Keratinocyte (primary cell): ENCODE measurements at regions not wholly inside any gene's neighbourhood (a gene's known extent, or its start where the extent isn't known, plus 50 kb on each side); places are given as distances from the start of the nearest gene placed in this dataset.

Experiments
- DNase-seq: peaks from one replicate; pipeline ENCODE4 v3.0.0-alpha.2; 2011; ENCODE audit warnings: low read depth, missing footprints, low spot score
- FAIRE-seq: peaks from 2 replicates; lab custom pipeline; 2011; peaks lifted over from hg19 to GRCh38; lab: Jason Lieb, UNC
- H2AFZ ChIP-seq: 2 replicates; pipeline ENCODE4 v1.6.0; 2012; ENCODE audit warnings: low read length, control low read depth, inconsistent platforms; ENCODE audit not compliant: control insufficient read depth
- H3K27ac ChIP-seq: 2 replicates; pipeline ENCODE4 v1.5.1; 2011; ENCODE audit warnings: low read length; ENCODE audit not compliant: control insufficient read depth, insufficient read depth
- H3K27me3 ChIP-seq: 3 replicates; pipeline ENCODE4 v1.6.0; 2011; ENCODE audit warnings: low read length; ENCODE audit not compliant: control insufficient read depth, insufficient read depth; ENCODE audit errors: extremely low read depth
- H3K36me3 ChIP-seq, 2 experiments: 2 replicates in 1 of 2; 3 replicates in 1 of 2; pipeline ENCODE4 v1.5.1; 2011; ENCODE audit warnings: low read length in 2 of 2, mild to moderate bottlenecking in 1 of 2; ENCODE audit not compliant: control insufficient read depth in 2 of 2, insufficient read depth in 2 of 2; ENCODE audit errors: extremely low read depth in 1 of 2
- H3K4me1 ChIP-seq: 3 replicates; pipeline ENCODE4 v1.5.1; 2011; ENCODE audit warnings: low read length; ENCODE audit not compliant: control insufficient read depth, insufficient read depth; ENCODE audit errors: extremely low read depth
- H3K4me2 ChIP-seq: 3 replicates; pipeline ENCODE4 v1.6.0; 2011; ENCODE audit warnings: low read depth, low read length; ENCODE audit not compliant: control insufficient read depth, insufficient read depth; ENCODE audit errors: extremely low read depth
- H3K4me3 ChIP-seq, 3 experiments: fragments of 200-600 bp in 1 of 3; sonication (generic) in 1 of 3; 2 replicates in 2 of 3; 3 replicates in 1 of 3; pipeline ENCODE4 v1.5.1; 2011 to 2016; ENCODE audit warnings: low read length in 3 of 3, mild to moderate bottlenecking in 3 of 3, control low read depth in 2 of 3, inconsistent platforms in 1 of 3, low read depth in 1 of 3, mixed read lengths in 1 of 3, mixed run types in 1 of 3, moderate library complexity in 1 of 3; ENCODE audit not compliant: control insufficient read depth in 2 of 3, insufficient read depth in 2 of 3; ENCODE audit errors: extremely low read depth in 1 of 3
- H3K79me2 ChIP-seq: 2 replicates; pipeline ENCODE4 v1.6.0; 2012; ENCODE audit warnings: low read length; ENCODE audit not compliant: control insufficient read depth, insufficient read depth
- H3K9ac ChIP-seq: 3 replicates; pipeline ENCODE4 v1.6.0; 2011; ENCODE audit warnings: low read length; ENCODE audit not compliant: control insufficient read depth, insufficient read depth; ENCODE audit errors: extremely low read depth
- H3K9me1 ChIP-seq: 3 replicates; pipeline ENCODE4 v1.6.0; 2011; ENCODE audit warnings: low read length; ENCODE audit not compliant: control insufficient read depth, insufficient read depth; ENCODE audit errors: extremely low read depth
- H3K9me3 ChIP-seq: 2 replicates; pipeline ENCODE4 v1.5.1; 2012; ENCODE audit warnings: low read depth, low read length; ENCODE audit not compliant: control insufficient read depth
- H4K20me1 ChIP-seq: 3 replicates; pipeline ENCODE4 v1.6.0; 2011; ENCODE audit warnings: low read length; ENCODE audit not compliant: control insufficient read depth, insufficient read depth; ENCODE audit errors: extremely low read depth
- CTCF ChIP-seq, 3 experiments: IDR thresholded peaks in 1 of 3; conservative IDR thresholded peaks in 1 of 3; optimal IDR thresholded peaks in 1 of 3; 2 replicates in 2 of 3; 3 replicates in 1 of 3; pipeline versions ENCODE3 to v1.5.1; 2011; ENCODE audit warnings: low read length in 3 of 3, mild to moderate bottlenecking in 3 of 3, moderate library complexity in 2 of 3, control low read depth in 1 of 3, inconsistent platforms in 1 of 3; ENCODE audit not compliant: insufficient read depth in 2 of 3; ENCODE audit errors: extremely low read depth in 1 of 3
- EZH2 ChIP-seq: IDR thresholded peaks from one replicate; pipeline ENCODE4 v1.6.1; 2012; ENCODE audit warnings: inconsistent platforms, mild to moderate bottlenecking, low read length, moderate library complexity
- dilution Hi-C: fragments of 300-500 bp; cut with MboI; formaldehyde crosslinking; loops from one replicate; pipeline ENCODE4 v1.7.0; 2020; ENCODE audit warnings: low sequenced_read_pairs; ENCODE audit not compliant: extremely low pct_ligation_motif_present

- FAIRE-seq (no peak), DNase-seq (no peak)
- H3K9me3 ChIP-seq = no peaks in the 10 kb centered on the region
- H3K4me2 ChIP-seq = no peak overlapping the region
- H3K27ac ChIP-seq = no peak overlapping the region
- no peak overlapping the region for H2AFZ ChIP-seq
- no peaks in the 10 kb centered on the region for H3K27me3 ChIP-seq
- no peaks in the 10 kb centered on the region for H4K20me1 ChIP-seq
- H3K9me1 ChIP-seq = no peaks in the 10 kb centered on the region
- no peak overlapping the region for H3K9ac ChIP-seq
- H3K4me1 ChIP-seq = no peaks in the 10 kb centered on the region
- no peaks in the 10 kb centered on the region for H3K79me2 ChIP-seq
- no peak for TF ChIP-seq CTCF (optimal IDR thresholded peaks at IDR 0.05 in 1 of 3, IDR thresholded peaks at IDR 0.05 in 1 of 3, conservative IDR thresholded peaks at IDR 0.05 in 1 of 3; ENCODE audit: extremely low read depth in 1 of 3, insufficient read depth in 2 of 3, low read length in 3 of 3)
- H3K36me3 ChIP-seq = no peaks in the 10 kb centered on the region
- no peak overlapping the region for H3K4me3 ChIP-seq
- dilution Hi-C loops = no loop called here
These were observed 112.5 kb downstream of the HAPSTR1 start for GRCh38 chr16:9203956-9204355.

- TF ChIP-seq EZH2 (no peak), CTCF (optimal IDR thresholded peaks at IDR 0.05 in 1 of 3, IDR thresholded peaks at IDR 0.05 in 1 of 3, conservative IDR thresholded peaks at IDR 0.05 in 1 of 3; ENCODE audit: extremely low read depth in 1 of 3, insufficient read depth in 2 of 3, low read length in 3 of 3) (no peak)
- no peaks in the 10 kb centered on the region for H3K79me2 ChIP-seq
- no peaks in the 10 kb centered on the region for H3K4me1 ChIP-seq
- no peak overlapping the region for H3K27ac ChIP-seq
- H2AFZ ChIP-seq = no peak overlapping the region
- no peaks in the 10 kb centered on the region for H3K9me1 ChIP-seq
- no peaks in the 10 kb centered on the region for H3K36me3 ChIP-seq
- no peaks in the 10 kb centered on the region for H4K20me1 ChIP-seq
- H3K4me3 ChIP-seq = no peak overlapping the region
- DNase-seq = no peak
- no peak for FAIRE-seq
- dilution Hi-C loops = no loop called here
- no peak overlapping the region for H3K4me2 ChIP-seq
- H3K27me3 ChIP-seq = no peaks in the 10 kb centered on the region
- H3K9ac ChIP-seq = no peak overlapping the region
- H3K9me3 ChIP-seq = no peaks in the 10 kb centered on the region
These were observed 114.2 kb downstream of the HAPSTR1 start for GRCh38 chr16:9205661-9206060.
